IPS-20b (cell line): ENCODE measurements at regions not wholly inside any gene's neighbourhood (a gene's known extent, or its start where the extent isn't known, plus 50 kb on each side); places are given as distances from the start of the nearest gene placed in this dataset.
"Not testable (repeated sequence)": the region's sequence is repeated elsewhere in the genome, so short reads cannot be mapped to it uniquely, and the experiment has no call there.

Source experiments
- H3K27ac ChIP-seq: one replicate; pipeline ENCODE4 v1.5.1; 2013; ENCODE audit warnings: low read length
- H3K27me3 ChIP-seq: 2 replicates; pipeline ENCODE4 v1.6.1; 2013; ENCODE audit warnings: mild to moderate bottlenecking, low read length, inconsistent platforms; ENCODE audit not compliant: insufficient read depth
- H3K36me3 ChIP-seq: 2 replicates; pipeline ENCODE4 v1.6.1; 2013; ENCODE audit warnings: low read depth, mild to moderate bottlenecking, inconsistent platforms, low read length, moderate library complexity; ENCODE audit not compliant: insufficient read depth
- H3K4me1 ChIP-seq: 2 replicates; pipeline ENCODE4 v1.6.1; 2013; ENCODE audit warnings: mild to moderate bottlenecking, control low read depth, inconsistent platforms, low read length, moderate library complexity; ENCODE audit not compliant: insufficient read depth
- H3K4me3 ChIP-seq: 2 replicates; pipeline ENCODE4 v1.5.1; 2013; ENCODE audit warnings: mild to moderate bottlenecking, low read length, inconsistent platforms
- H3K9ac ChIP-seq: 2 replicates; pipeline ENCODE4 v1.6.1; 2013; ENCODE audit warnings: low read depth, mild to moderate bottlenecking, inconsistent platforms, low read length, moderate library complexity
- H3K9me3 ChIP-seq: 2 replicates; pipeline ENCODE4 v1.6.1; 2013; ENCODE audit warnings: mild to moderate bottlenecking, low read depth, low read length, inconsistent platforms; ENCODE audit not compliant: insufficient read depth

GRCh38 chr11:15341587-15341986 is 226.9 kb downstream of the INSC start:
- Histone ChIP-seq H3K9me3 (no peaks in the 10 kb centered on the region; the same call in none of the 2 replicates), H3K27me3 (no peaks in the 10 kb centered on the region), H3K4me3 (no peak overlapping the region), H3K27ac (no peak overlapping the region), H3K4me1 (peaks cover 16% of the 10 kb centered on the region; the same call in 1 of the 2 replicates), H3K9ac (no peak overlapping the region), H3K36me3 (no peaks in the 10 kb centered on the region)

- Histone ChIP-seq H3K4me3 (no peak overlapping the region), H3K36me3 (no peaks in the 10 kb centered on the region), H3K4me1 (peaks cover 16% of the 10 kb centered on the region; the same call in 1 of the 2 replicates), H3K27ac (no peak overlapping the region), H3K27me3 (no peaks in the 10 kb centered on the region), H3K9me3 (no peaks in the 10 kb centered on the region; the same call in none of the 2 replicates), H3K9ac (no peak overlapping the region)
These were observed 227.4 kb downstream of the INSC start for GRCh38 chr11:15342163-15342562.

- Histone ChIP-seq H3K4me3 (no peak overlapping the region), H3K9ac (no peak overlapping the region), H3K4me1 (peaks cover 2% of the 10 kb centered on the region; the same call in 1 of the 2 replicates), H3K36me3 (no peaks in the 10 kb centered on the region), H3K27me3 (no peaks in the 10 kb centered on the region), H3K27ac (no peak overlapping the region), H3K9me3 (no peaks in the 10 kb centered on the region)
These were observed 232.2 kb downstream of the INSC start for GRCh38 chr11:15346907-15347306.

GRCh38 chr11:15347969-15348734 is 233.4 kb downstream of the INSC start:
- Histone ChIP-seq H3K9ac (no peak overlapping the region), H3K27ac (no peak overlapping the region), H3K27me3 (no peaks in the 10 kb centered on the region), H3K36me3 (no peaks in the 10 kb centered on the region), H3K4me1 (no peaks in the 10 kb centered on the region), H3K4me3 (no peak overlapping the region), H3K9me3 (no peaks in the 10 kb centered on the region)

- Histone ChIP-seq H3K4me3 (no peak overlapping the region), H3K4me1 (no peaks in the 10 kb centered on the region), H3K9ac (no peak overlapping the region), H3K9me3 (no peaks in the 10 kb centered on the region), H3K27me3 (no peaks in the 10 kb centered on the region), H3K27ac (no peak overlapping the region), H3K36me3 (no peaks in the 10 kb centered on the region)
These were observed 234.7 kb downstream of the INSC start for GRCh38 chr11:15349413-15349812.

- Histone ChIP-seq H3K27me3 (no peaks in the 10 kb centered on the region), H3K9me3 (no peaks in the 10 kb centered on the region), H3K4me1 (no peaks in the 10 kb centered on the region), H3K4me3 (no peak overlapping the region), H3K27ac (no peak overlapping the region), H3K9ac (no peak overlapping the region), H3K36me3 (no peaks in the 10 kb centered on the region)
These were observed 246.6 kb downstream of the INSC start for GRCh38 chr11:15361316-15361715.

GRCh38 chr11:15365286-15365685 is 250.6 kb downstream of the INSC start:
- H3K4me1 ChIP-seq, H3K9ac ChIP-seq, H3K36me3 ChIP-seq, H3K4me3 ChIP-seq, H3K27ac ChIP-seq, H3K27me3 ChIP-seq, H3K9me3 ChIP-seq: not testable (repeated sequence)

GRCh38 chr11:15367695-15368094 is 253.0 kb downstream of the INSC start:
- H3K36me3 ChIP-seq, result no peaks in the 10 kb centered on the region
- no peaks in the 10 kb centered on the region for H3K9me3 ChIP-seq
- H3K9ac ChIP-seq, result no peak overlapping the region
- no peak overlapping the region for H3K4me3 ChIP-seq
- H3K27me3 ChIP-seq, result no peaks in the 10 kb centered on the region
- H3K4me1 ChIP-seq, result no peaks in the 10 kb centered on the region; the same call in 1 of the 2 replicates
- no peak overlapping the region for H3K27ac ChIP-seq

GRCh38 chr11:15370495-15371147 is 255.9 kb downstream of the INSC start:
- no peaks in the 10 kb centered on the region for H3K36me3 ChIP-seq
- H3K4me1 ChIP-seq, result no peaks in the 10 kb centered on the region; the same call in 1 of the 2 replicates

GRCh38 chr11:15371533-15371932 is 256.8 kb downstream of the INSC start:
- Histone ChIP-seq H3K9me3 (no peaks in the 10 kb centered on the region; the same call in 1 of the 2 replicates), H3K4me3 (no peak overlapping the region), H3K27ac (no peak overlapping the region), H3K36me3 (no peaks in the 10 kb centered on the region), H3K9ac (no peak overlapping the region), H3K4me1 (no peaks in the 10 kb centered on the region; the same call in 1 of the 2 replicates), H3K27me3 (no peaks in the 10 kb centered on the region)

More at GRCh38 chr11:15370495-15371147, 255.9 kb downstream of the INSC start:
- Histone ChIP-seq H3K27me3 (no peaks in the 10 kb centered on the region), H3K27ac (no peak overlapping the region), H3K9ac (no peak overlapping the region), H3K4me3 (no peak overlapping the region), H3K9me3 (no peaks in the 10 kb centered on the region)

- Histone ChIP-seq H3K9ac (no peak overlapping the region), H3K9me3 (peaks cover 17% of the 10 kb centered on the region)
These were observed 259.7 kb downstream of the INSC start for GRCh38 chr11:15374418-15374817.

GRCh38 chr11:15378941-15379340 is 264.2 kb downstream of the INSC start:
- Histone ChIP-seq H3K36me3 (no peaks in the 10 kb centered on the region), H3K4me3 (no peak overlapping the region), H3K27me3 (no peaks in the 10 kb centered on the region), H3K9me3 (peaks cover 17% of the 10 kb centered on the region), H3K9ac (no peak overlapping the region), H3K27ac (no peak overlapping the region), H3K4me1 (no peaks in the 10 kb centered on the region)

More at GRCh38 chr11:15374418-15374817, 259.7 kb downstream of the INSC start:
- no peaks in the 10 kb centered on the region for H3K4me1 ChIP-seq
- H3K36me3 ChIP-seq, result no peaks in the 10 kb centered on the region
- no peaks in the 10 kb centered on the region for H3K27me3 ChIP-seq
- no peak overlapping the region for H3K27ac ChIP-seq
- no peak overlapping the region for H3K4me3 ChIP-seq
